HG03159 (cell line): ENCODE measurements at regions not wholly inside any gene's neighbourhood (a gene's known extent, or its start where the extent isn't known, plus 50 kb on each side); places are given as distances from the start of the nearest gene placed in this dataset.

ENCODE experiments used
- ATAC-seq: cut with Tn5 transposase; IDR thresholded peaks from one replicate; pipeline ENCODE4 v1.9.1; 2021; ENCODE audit warnings: mild to moderate bottlenecking, moderate library complexity; ENCODE audit not compliant: unreplicated experiment

GRCh38 chr1:177848577-177848976, 121.3 kb downstream of the SEC16B start:
- ATAC-seq, result no peak

- ATAC-seq, result no peak
These were observed 122.0 kb downstream of the SEC16B start for GRCh38 chr1:177847843-177848242.

GRCh38 chr1:177838907-177839485, 130.9 kb downstream of the SEC16B start:
- ATAC-seq, result no peak

- ATAC-seq, result no peak
These were observed 136.2 kb downstream of the SEC16B start for GRCh38 chr1:177833631-177834030.

- ATAC-seq, result no peak
These were observed 139.2 kb downstream of the SEC16B start for GRCh38 chr1:177830531-177831135.

GRCh38 chr1:177825276-177825901, 144.5 kb downstream of the SEC16B start:
- no peak for ATAC-seq

GRCh38 chr1:177824508-177824982, 145.3 kb downstream of the SEC16B start:
- ATAC-seq, result no peak

GRCh38 chr1:177820213-177820612, 149.6 kb downstream of the SEC16B start:
- ATAC-seq, result no peak

- peak; percentile 92 for ATAC-seq
These were observed 151.7 kb downstream of the SEC16B start for GRCh38 chr1:177817937-177818875.

GRCh38 chr1:177812650-177813049, 157.2 kb downstream of the SEC16B start:
- ATAC-seq, result no peak

- ATAC-seq, result no peak
These were observed 157.7 kb downstream of the SEC16B start for GRCh38 chr1:177812144-177812543.

- ATAC-seq, result no peak
These were observed 158.4 kb downstream of the SEC16B start for GRCh38 chr1:177811429-177811828.

- peak; percentile 64 for ATAC-seq
These were observed 160.0 kb downstream of the SEC16B start for GRCh38 chr1:177809819-177810218.

GRCh38 chr1:177802304-177802703, 167.6 kb downstream of the SEC16B start:
- ATAC-seq, result no peak

- ATAC-seq, result no peak
These were observed 168.1 kb downstream of the SEC16B start for GRCh38 chr1:177801790-177802189.

GRCh38 chr1:177800400-177801088, 169.3 kb downstream of the SEC16B start:
- ATAC-seq, result no peak

GRCh38 chr1:177799746-177800145, 170.1 kb downstream of the SEC16B start:
- no peak for ATAC-seq

GRCh38 chr1:177798614-177799013, 171.2 kb downstream of the SEC16B start:
- ATAC-seq, result no peak

GRCh38 chr1:177796561-177796960, 173.3 kb downstream of the SEC16B start:
- no peak for ATAC-seq

- ATAC-seq, result no peak
These were observed 175.4 kb downstream of the SEC16B start for GRCh38 chr1:177794376-177794991.
